ENCODE measurements at regions not wholly inside any gene's neighbourhood (a gene's known extent, or its start where the extent isn't known, plus 50 kb on each side); places are given as distances from the start of the nearest gene placed in this dataset.

DNA sequence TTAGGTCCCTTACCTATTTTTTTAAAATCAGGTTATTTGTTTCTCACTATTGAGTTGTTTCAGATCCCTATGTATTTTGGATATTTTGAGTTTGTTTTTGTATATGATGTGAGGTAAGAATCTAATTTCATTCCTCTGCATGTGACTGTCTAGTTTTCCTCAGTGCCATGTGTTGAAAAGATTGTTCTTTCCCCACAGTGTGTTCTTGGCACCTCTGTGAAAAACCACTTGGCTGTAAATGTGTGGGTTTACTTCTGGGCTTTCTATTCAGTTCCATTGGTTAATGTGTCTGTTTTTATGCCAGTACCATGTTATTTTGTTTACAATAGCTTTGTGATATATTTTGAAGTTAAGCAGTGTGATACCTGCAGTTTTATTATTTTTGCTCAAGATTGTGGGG, 1516.4 kb downstream of the AACS start:
- TF ChIP-seq CTCF (IDR thresholded peaks at IDR 0.05; ENCODE audit: insufficient read depth, missing control alignments): no peak
- DNase-seq (ENCODE audit: insufficient read length, low spot score): no peak
- no peak for FAIRE-seq

GRCh38 chr12:126582231-126582630, 1517.0 kb downstream of the AACS start:
- DNase-seq (ENCODE audit: insufficient read length, low spot score) (no peak), FAIRE-seq (no peak)
- no peak for TF ChIP-seq CTCF (IDR thresholded peaks at IDR 0.05; ENCODE audit: insufficient read depth, missing control alignments)

GRCh38 chr12:126588586-126589249, 1523.5 kb downstream of the AACS start:
- TF ChIP-seq CTCF (IDR thresholded peaks at IDR 0.05; ENCODE audit: insufficient read depth, missing control alignments): no peak
- FAIRE-seq (no peak), DNase-seq (ENCODE audit: insufficient read length, low spot score) (no peak)

DNA sequence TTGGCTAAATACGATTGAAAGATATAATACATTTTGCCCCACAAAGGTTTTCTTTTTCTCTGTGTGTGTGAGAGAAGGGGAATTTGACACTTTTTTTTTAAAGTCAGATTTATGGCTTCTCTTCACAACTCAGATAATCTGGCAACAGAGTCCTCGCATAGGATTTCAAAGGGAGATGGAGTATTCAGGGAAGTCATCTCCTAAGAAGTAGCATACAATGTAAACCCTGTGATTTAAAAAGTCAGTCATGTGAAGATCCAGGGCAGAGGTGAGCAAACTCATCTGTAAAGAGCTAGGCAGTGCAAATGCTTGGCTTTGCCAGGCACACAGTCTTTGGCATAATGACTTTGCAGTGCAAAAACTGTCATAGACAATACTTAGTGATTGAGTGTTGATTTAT, 1526.3 kb downstream of the AACS start:
- DNase-seq (ENCODE audit: insufficient read length, low spot score) (no peak), FAIRE-seq (no peak)
- TF ChIP-seq CTCF (IDR thresholded peaks at IDR 0.05; ENCODE audit: insufficient read depth, missing control alignments): no peak

DNA sequence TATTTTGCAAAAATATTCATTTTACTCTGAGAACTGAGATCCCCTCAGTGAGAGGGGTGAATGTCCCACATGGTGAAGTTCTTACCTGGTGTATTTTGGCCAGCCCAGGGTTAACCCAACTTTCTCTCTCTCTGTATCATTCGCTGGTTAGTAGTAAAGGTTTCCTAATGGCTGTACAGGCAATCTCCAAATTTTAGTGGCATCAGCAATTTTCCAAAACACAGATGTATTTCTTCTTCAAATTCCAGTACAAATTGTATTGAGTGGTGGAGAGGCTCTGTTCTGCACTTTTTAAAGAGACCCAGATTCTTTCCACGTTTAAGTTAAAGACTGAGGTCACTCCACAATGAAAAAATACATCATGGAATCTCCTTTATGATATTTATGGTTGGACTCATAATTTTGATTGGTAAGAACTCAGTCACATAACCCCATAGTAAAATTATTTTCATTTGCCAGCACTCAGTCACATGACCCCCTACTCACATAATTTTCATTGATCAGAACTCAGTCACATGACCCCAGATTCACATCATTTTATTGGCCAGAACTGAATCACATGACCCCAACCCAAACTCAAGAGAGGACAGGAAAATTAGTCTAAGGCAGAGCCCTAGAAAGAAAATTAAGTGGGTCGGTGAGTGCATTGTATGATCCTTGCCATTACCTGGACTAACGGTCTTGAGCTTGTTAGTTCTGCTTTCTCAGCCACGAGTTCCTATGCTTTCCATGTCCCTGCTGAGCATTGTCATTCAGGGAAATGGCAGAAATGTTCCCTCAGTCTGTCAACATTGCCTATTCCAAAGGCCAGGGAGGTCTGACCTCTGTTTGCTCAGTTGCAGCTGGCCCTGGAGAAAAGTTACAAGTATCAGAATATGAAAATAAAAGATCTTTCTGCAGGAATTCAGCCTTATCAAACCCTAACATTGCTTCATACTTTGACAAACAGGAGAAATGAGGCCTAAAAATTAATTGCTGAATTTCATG, 1536.2 kb downstream of the AACS start:
- DNase-seq (ENCODE audit: insufficient read length, low spot score): no peak
- no peak for FAIRE-seq
- no peak for TF ChIP-seq CTCF (IDR thresholded peaks at IDR 0.05; ENCODE audit: insufficient read depth, missing control alignments)

DNA sequence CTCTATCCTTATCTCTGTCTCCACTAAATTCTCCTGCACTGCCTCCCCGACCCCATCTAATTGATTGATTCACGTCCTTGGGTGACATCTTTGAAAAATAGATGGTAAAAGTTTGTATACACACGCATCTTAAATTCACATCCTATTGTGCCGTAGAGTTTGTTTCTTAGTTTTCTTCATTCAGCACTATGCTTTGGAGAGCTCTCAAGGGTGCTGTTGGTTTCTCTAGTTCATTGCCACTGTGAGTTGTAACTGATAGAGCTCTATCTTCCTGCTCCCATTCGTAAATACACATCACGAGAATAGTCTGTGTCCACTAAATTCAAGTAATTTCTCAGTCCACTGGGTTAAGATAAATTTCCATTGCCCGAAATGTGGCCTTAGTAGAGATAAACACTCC, 1537.4 kb downstream of the AACS start:
- DNase-seq (ENCODE audit: insufficient read length, low spot score) (no peak), FAIRE-seq (no peak)
- no peak for TF ChIP-seq CTCF (IDR thresholded peaks at IDR 0.05; ENCODE audit: insufficient read depth, missing control alignments)

DNA sequence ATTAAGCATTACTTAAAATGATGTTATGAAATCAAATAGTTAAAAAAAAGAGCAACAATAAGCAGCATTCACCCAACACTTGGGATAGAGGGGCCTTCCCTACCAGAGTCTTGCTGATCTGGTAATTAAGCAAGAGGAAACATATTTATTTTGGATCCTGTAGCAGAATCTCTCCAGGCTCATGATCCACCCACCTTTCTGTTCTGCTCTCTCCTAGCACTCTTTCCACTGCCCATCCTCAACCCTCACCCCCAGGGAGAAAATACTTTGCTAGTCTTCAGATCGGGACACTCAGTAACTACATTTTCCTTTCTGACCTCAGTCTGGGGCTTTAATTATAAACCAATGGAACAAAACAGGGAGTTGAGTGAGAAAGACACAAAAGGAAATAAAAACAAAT, 1541.9 kb downstream of the AACS start:
- FAIRE-seq (no peak), DNase-seq (ENCODE audit: insufficient read length, low spot score) (no peak)
- TF ChIP-seq CTCF (IDR thresholded peaks at IDR 0.05; ENCODE audit: insufficient read depth, missing control alignments): no peak
